Omental fat pad (tissue), 3 donors: ENCODE measurements at regions not wholly inside any gene's neighbourhood (a gene's known extent, or its start where the extent isn't known, plus 50 kb on each side); places are given as distances from the start of the nearest gene placed in this dataset.
A peak's percentile ranks its signal among the peaks of the same experiment; 100 is the strongest.

Source experiments
- ATAC-seq: fragments of 150-250 bp; one replicate; pipeline ENCODE4 v1.9.1; 2016; ENCODE audit warnings: mild to moderate bottlenecking, moderate library complexity; ENCODE audit not compliant: low FRiP score
- DNase-seq: peaks from one replicate; pipeline ENCODE4 v3.0.0-alpha.2; 2019; ENCODE audit warnings: low spot score
- CTCF ChIP-seq, 3 donors: fragments of 450-650 bp; IDR thresholded peaks; one replicate each; pipeline ENCODE4 v1.5.1; 2016 to 2017; ENCODE audit warnings: antibody characterized with exemption in 3 of 3, mild to moderate bottlenecking in 3 of 3, moderate library complexity in 2 of 3

- DNase-seq (no peak), ATAC-seq (no peak)
- no peak for TF ChIP-seq CTCF (IDR thresholded peaks at IDR 0.05)
These were observed 220.0 kb downstream of the RASSF9 start for GRCh38 chr12:85616201-85616600.

- TF ChIP-seq CTCF (IDR thresholded peaks at IDR 0.05), result no peak
- ATAC-seq (no peak), DNase-seq (no peak)
These were observed 218.7 kb downstream of the RASSF9 start for GRCh38 chr12:85617307-85618091.

- ATAC-seq (no peak), DNase-seq (no peak)
- no peak for TF ChIP-seq CTCF (IDR thresholded peaks at IDR 0.05)
These were observed 215.2 kb downstream of the RASSF9 start for GRCh38 chr12:85621041-85621440.

GRCh38 chr12:85623763-85624162 lies 212.4 kb downstream of the RASSF9 start:
- DNase-seq (no peak), ATAC-seq (no peak)
- TF ChIP-seq CTCF (IDR thresholded peaks at IDR 0.05), result no peak

GRCh38 chr12:85625467-85625866 lies 210.7 kb downstream of the RASSF9 start:
- no peak for ATAC-seq
- no peak for TF ChIP-seq CTCF (IDR thresholded peaks at IDR 0.05)
- no peak for DNase-seq

GRCh38 chr12:85626001-85626783 lies 210.0 kb downstream of the RASSF9 start:
- DNase-seq, result no peak
- ATAC-seq, result peak; percentile 98
- no peak for TF ChIP-seq CTCF (IDR thresholded peaks at IDR 0.05)
